Tibial nerve (tissue), 4 donors: ENCODE measurements at regions not wholly inside any gene's neighbourhood (a gene's known extent, or its start where the extent isn't known, plus 50 kb on each side); places are given as distances from the start of the nearest gene placed in this dataset.

ENCODE experiments used
- DNase-seq, 2 donors: peaks; one replicate each; pipeline ENCODE4 v3.0.0-alpha.2; 2019; ENCODE audit warnings: low spot score in 2 of 2
- H3K27ac ChIP-seq, 4 donors: fragments of 200-600 bp; sonication (generic) in 3 of 4; one replicate each; pipeline ENCODE4 v1.5.1; 2017 to 2019; ENCODE audit warnings: mild to moderate bottlenecking in 1 of 4
- H3K27me3 ChIP-seq, 2 donors: fragments of 200-600 bp; sonication (generic) in 1 of 2; one replicate each; pipeline versions ENCODE4 v1.5.1 to v1.6.0; 2017 to 2019
- H3K36me3 ChIP-seq, 3 donors: fragments of 200-600 bp; sonication (generic); one replicate each; pipeline ENCODE4 v1.5.1; 2018 to 2019
- H3K4me1 ChIP-seq, 4 donors: fragments of 200-600 bp; sonication (generic) in 3 of 4; one replicate each; pipeline ENCODE4 v1.5.1; 2017 to 2019
- H3K4me3 ChIP-seq, 4 donors: fragments of 200-600 bp; sonication (generic) in 3 of 4; one replicate each; pipeline ENCODE4 v1.5.1; 2017 to 2019; ENCODE audit warnings: mild to moderate bottlenecking in 1 of 4, moderate library complexity in 1 of 4
- H3K9me3 ChIP-seq, 4 donors: fragments of 200-600 bp; sonication (generic) in 3 of 4; one replicate each; pipeline ENCODE4 v1.5.1; 2017 to 2019
- EP300 ChIP-seq, 2 donors: sonication (generic); formaldehyde crosslinking; IDR thresholded peaks; one replicate each; pipeline ENCODE4 v1.6.1; 2017; ENCODE audit warnings: antibody characterized with exemption in 2 of 2, mild to moderate bottlenecking in 1 of 2
- POLR2A ChIP-seq, 2 donors: fragments of 450-650 bp; IDR thresholded peaks; one replicate each; pipeline ENCODE4 v1.6.1; 2017; ENCODE audit warnings: antibody characterized with exemption in 2 of 2, mild to moderate bottlenecking in 2 of 2, moderate library complexity in 2 of 2
- WGBS, 2 donors: methylation state at CpG; one replicate each; pipeline ENCODE4 v1.1.5; 2018; 5-methylcytosine and 5-hydroxymethylcytosine counted together
- TF ChIP-seq, protein P1 (sequence below), 5 experiments: fragments of 200-600 bp in 3 of 5; fragments of 450-650 bp in 2 of 5; sonication (generic) in 3 of 5; IDR thresholded peaks; one replicate each; pipeline ENCODE4 v1.5.1; 2016 to 2019; ENCODE audit warnings: antibody characterized with exemption in 5 of 5, mild to moderate bottlenecking in 3 of 5, moderate library complexity in 2 of 5

DNA sequence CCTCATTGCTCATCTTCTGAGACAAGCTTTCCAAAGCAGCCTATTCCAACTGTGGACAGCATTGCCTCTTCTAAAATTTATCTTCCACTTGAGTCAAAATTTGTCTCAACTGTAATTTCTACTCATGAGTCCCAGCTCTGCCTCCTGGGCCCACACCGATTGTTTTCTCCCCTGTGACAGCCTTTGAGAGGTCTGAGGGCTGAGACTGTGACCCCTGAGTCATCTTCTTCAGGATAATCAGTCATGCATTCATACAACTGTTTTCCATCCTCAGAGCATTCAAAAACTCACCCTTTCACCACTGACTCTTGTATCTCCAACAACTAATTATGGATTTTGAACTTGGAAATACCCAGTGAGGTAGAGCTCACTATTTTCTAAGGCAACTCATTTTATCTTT is 228.1 kb downstream of the EDA2R start:
- Histone ChIP-seq H3K27ac (no peak overlapping the region), H3K9me3 (no peaks in the 10 kb centered on the region), H3K36me3 (no peaks in the 10 kb centered on the region), H3K4me1 (no peaks in the 10 kb centered on the region), H3K27me3 (no peaks in the 10 kb centered on the region), H3K4me3 (no peak overlapping the region)
- WGBS, 2 donors = 46 to 50% methylated on average over 1 of the region's 1 CpG
- DNase-seq = no peak
- TF ChIP-seq POLR2A (IDR thresholded peaks at IDR 0.05) (no peak), EP300 (IDR thresholded peaks at IDR 0.05) (no peak)
- TF ChIP-seq, protein P1, sequence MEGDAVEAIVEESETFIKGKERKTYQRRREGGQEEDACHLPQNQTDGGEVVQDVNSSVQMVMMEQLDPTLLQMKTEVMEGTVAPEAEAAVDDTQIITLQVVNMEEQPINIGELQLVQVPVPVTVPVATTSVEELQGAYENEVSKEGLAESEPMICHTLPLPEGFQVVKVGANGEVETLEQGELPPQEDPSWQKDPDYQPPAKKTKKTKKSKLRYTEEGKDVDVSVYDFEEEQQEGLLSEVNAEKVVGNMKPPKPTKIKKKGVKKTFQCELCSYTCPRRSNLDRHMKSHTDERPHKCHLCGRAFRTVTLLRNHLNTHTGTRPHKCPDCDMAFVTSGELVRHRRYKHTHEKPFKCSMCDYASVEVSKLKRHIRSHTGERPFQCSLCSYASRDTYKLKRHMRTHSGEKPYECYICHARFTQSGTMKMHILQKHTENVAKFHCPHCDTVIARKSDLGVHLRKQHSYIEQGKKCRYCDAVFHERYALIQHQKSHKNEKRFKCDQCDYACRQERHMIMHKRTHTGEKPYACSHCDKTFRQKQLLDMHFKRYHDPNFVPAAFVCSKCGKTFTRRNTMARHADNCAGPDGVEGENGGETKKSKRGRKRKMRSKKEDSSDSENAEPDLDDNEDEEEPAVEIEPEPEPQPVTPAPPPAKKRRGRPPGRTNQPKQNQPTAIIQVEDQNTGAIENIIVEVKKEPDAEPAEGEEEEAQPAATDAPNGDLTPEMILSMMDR (IDR thresholded peaks at IDR 0.05) = no peak
